Upper lobe of right lung (tissue), 1 donor: ENCODE measurements at regions not wholly inside any gene's neighbourhood (a gene's known extent, or its start where the extent isn't known, plus 50 kb on each side); places are given as distances from the start of the nearest gene placed in this dataset.

Source experiments
- ATAC-seq: fragments of 200-7000 bp; cut with Tn5 transposase; one replicate; pipeline ENCODE4 v1.9.1; 2020; ENCODE audit warnings: mild to moderate bottlenecking, moderate library complexity
- DNase-seq: peaks from one replicate; pipeline ENCODE4 v3.0.0-alpha.2; 2020
- H3K27ac ChIP-seq: fragments of 200-600 bp; one replicate; pipeline ENCODE4 v1.8.0; 2022
- H3K27me3 ChIP-seq: fragments of 200-600 bp; one replicate; pipeline ENCODE4 v1.8.0; 2022; ENCODE audit warnings: mild to moderate bottlenecking
- H3K36me3 ChIP-seq: fragments of 200-600 bp; one replicate; pipeline ENCODE4 v1.8.0; 2022
- H3K4me1 ChIP-seq: fragments of 200-600 bp; one replicate; pipeline ENCODE4 v1.8.0; 2022
- H3K4me3 ChIP-seq: fragments of 200-600 bp; one replicate; pipeline ENCODE4 v1.8.0; 2022; ENCODE audit warnings: mild to moderate bottlenecking
- H3K9me3 ChIP-seq: fragments of 200-600 bp; one replicate; pipeline ENCODE4 v1.8.0; 2022
- CTCF ChIP-seq: fragments of 200-600 bp; IDR thresholded peaks from one replicate; pipeline ENCODE4 v1.8.0; 2022; ENCODE audit warnings: antibody characterized with exemption
- intact Hi-C: fragments of 100-400 bp; cut with DNase I; formaldehyde crosslinking; loops from one replicate; pipeline ENCODE4 v1.11.0; 2022
- donor health status: DM: no; HTN: yes; CAD: no; lungs with severe emphysema.

DNA sequence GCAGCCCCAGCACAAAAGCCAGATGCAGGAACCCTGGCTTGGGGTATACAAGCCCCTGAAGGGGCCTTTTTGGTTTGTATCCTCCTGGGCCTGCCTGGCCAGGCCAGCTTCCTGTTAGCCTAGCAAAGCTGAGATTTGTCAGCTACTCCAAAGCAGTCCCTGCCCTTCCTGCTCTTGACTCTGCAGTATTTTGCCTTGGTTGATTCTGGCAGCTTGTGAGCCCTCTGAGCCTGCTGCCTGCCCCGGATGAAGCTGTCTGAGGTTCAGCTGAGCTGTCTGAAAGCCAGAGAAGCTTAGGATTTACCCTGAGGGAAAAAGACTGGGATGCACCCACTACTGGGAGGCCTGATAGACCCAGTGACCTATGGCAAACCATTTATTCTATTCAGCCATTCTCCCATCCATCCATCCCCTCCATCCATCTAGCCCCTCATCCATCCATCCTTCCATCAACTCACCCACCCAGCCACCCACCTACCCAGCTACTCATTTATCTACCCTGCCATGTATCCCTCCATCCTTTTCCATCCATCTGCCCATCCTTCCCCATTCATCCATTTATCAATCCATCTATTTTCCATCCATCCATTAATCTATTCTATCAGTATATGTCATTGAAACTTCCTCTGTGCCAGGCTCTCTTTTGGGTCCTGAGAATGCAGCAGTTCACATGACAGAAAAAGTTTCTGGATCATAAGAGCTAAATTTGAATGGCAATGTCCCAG lies 307.5 kb downstream of the DHX35 start:
- no peak for TF ChIP-seq CTCF
- H3K4me3 ChIP-seq = no peak overlapping the region
- no peaks in the 10 kb centered on the region for H3K27me3 ChIP-seq
- intact Hi-C loops = no loop called here
- H3K36me3 ChIP-seq = no peaks in the 10 kb centered on the region
- H3K9me3 ChIP-seq = no peaks in the 10 kb centered on the region
- H3K27ac ChIP-seq = no peak overlapping the region
- no peak for ATAC-seq
- no peak for DNase-seq
- H3K4me1 ChIP-seq = peaks cover 18% of the 10 kb centered on the region

DNA sequence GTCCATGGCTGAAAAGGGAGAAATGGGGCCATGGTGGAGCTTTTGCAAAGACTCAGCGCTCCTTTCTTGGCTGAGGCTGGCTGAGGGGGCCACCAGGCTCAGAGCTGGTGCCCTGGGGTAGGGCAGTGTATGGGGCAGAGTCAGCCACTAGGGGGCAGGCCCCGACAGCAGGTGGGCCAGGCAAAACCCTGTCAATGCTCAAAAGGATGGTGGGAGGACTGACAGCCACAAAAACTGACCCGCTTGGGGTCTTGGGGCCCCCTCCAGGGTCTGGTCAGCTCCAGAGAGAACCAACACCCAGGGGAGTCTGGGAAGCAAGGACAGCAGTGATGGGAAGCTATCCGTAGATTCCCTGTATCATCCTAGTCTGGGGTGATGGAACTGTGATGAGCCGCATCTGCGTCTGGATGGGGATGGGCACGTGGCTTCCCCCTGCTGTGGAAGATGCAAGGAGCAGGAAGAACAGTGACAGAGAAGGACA lies 306.9 kb downstream of the DHX35 start:
- DNase-seq = peak; percentile 76
- Histone ChIP-seq H3K36me3 (no peaks in the 10 kb centered on the region), H3K27ac (no peak overlapping the region), H3K4me3 (no peak overlapping the region), H3K4me1 (peaks cover 18% of the 10 kb centered on the region), H3K27me3 (no peaks in the 10 kb centered on the region), H3K9me3 (no peaks in the 10 kb centered on the region)
- intact Hi-C loops = no loop called here
- TF ChIP-seq CTCF = peak; percentile 89
- ATAC-seq = peak; percentile 73

GRCh38 chr20:39268491-39268951 lies 306.4 kb downstream of the DHX35 start:
- Histone ChIP-seq H3K4me1 (peaks cover 18% of the 10 kb centered on the region), H3K9me3 (no peaks in the 10 kb centered on the region), H3K27ac (peak overlapping the region; percentile 53), H3K27me3 (no peaks in the 10 kb centered on the region), H3K36me3 (no peaks in the 10 kb centered on the region), H3K4me3 (no peak overlapping the region)
- ATAC-seq (no peak), DNase-seq (no peak)
- intact Hi-C loops = no loop called here
- no peak for TF ChIP-seq CTCF

- ATAC-seq (no peak), DNase-seq (no peak)
- peaks cover 18% of the 10 kb centered on the region for H3K4me1 ChIP-seq
- H3K27me3 ChIP-seq = no peaks in the 10 kb centered on the region
- no peak overlapping the region for H3K27ac ChIP-seq
- H3K4me3 ChIP-seq = no peak overlapping the region
- no peaks in the 10 kb centered on the region for H3K36me3 ChIP-seq
- intact Hi-C loops = no loop called here
- TF ChIP-seq CTCF = no peak
- H3K9me3 ChIP-seq = no peaks in the 10 kb centered on the region
Measured at GRCh38 chr20:39266989-39267388, 304.8 kb downstream of the DHX35 start.

DNA sequence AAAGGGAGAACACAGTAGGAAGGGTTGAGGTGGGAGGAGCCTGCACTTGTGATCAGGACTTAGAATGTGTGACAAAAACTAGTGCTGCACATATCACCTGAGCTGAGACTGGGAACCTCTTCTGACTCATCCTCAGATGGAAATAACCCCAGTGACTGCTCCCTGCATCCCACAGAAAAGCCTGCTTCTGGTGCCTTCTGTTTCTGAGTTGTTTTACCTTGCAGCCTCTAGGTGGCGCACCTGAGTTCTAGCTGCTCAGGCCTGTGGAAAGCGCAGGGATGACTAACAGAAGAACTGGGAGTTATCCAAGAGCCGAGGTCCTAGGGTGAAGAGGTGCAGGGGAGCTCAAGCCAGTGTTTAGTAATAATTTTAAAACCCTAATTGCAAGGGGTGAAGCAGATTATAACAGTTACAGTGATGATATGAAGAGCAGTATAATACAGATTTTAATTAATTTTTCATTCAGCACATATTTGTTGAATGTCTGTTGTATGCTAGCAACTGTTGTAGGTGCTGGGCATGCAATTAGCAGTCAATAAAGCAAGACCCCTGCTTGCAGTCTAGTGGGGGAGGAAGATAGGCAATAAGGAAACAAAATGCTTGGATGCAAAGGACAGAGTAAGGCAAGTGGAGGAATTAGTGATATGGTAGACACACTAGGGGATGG lies 302.5 kb downstream of the DHX35 start:
- intact Hi-C loops = no loop called here
- DNase-seq (no peak), ATAC-seq (peak; percentile 79)
- H3K9me3 ChIP-seq = no peaks in the 10 kb centered on the region
- H3K4me1 ChIP-seq = peaks cover 11% of the 10 kb centered on the region
- H3K27me3 ChIP-seq = no peaks in the 10 kb centered on the region
- H3K27ac ChIP-seq = no peak overlapping the region
- TF ChIP-seq CTCF = peak; percentile 85
- no peaks in the 10 kb centered on the region for H3K36me3 ChIP-seq
- no peak overlapping the region for H3K4me3 ChIP-seq
